ENCODE measurements at regions not wholly inside any gene's neighbourhood (a gene's known extent, or its start where the extent isn't known, plus 50 kb on each side); places are given as distances from the start of the nearest gene placed in this dataset.

DNA sequence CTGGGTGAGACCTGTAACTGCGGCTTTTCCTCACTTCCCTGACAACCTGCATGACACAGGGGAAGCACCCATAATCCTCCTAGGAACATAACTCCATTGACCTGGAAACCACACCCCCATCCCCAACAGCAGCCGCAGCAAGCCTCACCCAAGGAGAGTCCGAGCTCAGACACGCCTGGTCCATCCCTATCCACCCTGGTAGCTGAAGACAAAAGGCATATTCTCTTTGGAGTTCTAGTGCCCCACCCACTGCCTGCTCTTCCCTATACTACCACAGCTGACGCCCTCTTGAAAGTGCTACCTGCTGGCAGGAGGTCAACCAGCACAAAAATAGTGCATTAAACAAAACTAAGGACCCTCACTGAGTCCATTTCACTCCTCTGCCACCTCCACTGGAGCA lies 1080.9 kb upstream of the IGFBP7 start:
- ChIA-PET POLR2A (no interaction called here), CTCF (ENCODE audit: low intra/inter-chr PET ratio, low total read pairs) (no interaction called here)
- TF ChIP-seq ZFP36 (IDR thresholded peaks at IDR 0.05; ENCODE audit: borderline replicate concordance, low read depth, low read length, partially characterized antibody) = no peak
- TF ChIP-seq ATF7 (IDR thresholded peaks at IDR 0.05) = no peak
- no peak for TF ChIP-seq ATF7 (CRISPR knock-in tag; IDR thresholded peaks at IDR 0.05)
- no peak for TF ChIP-seq KDM3A (CRISPR knock-in tag; IDR thresholded peaks at IDR 0.05; ENCODE audit: low read depth)
- TF ChIP-seq HIVEP1 (CRISPR knock-in tag; IDR thresholded peaks at IDR 0.05) = no peak
- TF ChIP-seq ZNF383 (CRISPR knock-in tag; IDR thresholded peaks at IDR 0.05; ENCODE audit: borderline replicate concordance) = no peak
- TF ChIP-seq KIAA2018 (CRISPR knock-in tag; IDR thresholded peaks at IDR 0.05; ENCODE audit: borderline replicate concordance) = no peak
- TF ChIP-seq ZNF17 (CRISPR knock-in tag; IDR thresholded peaks at IDR 0.05) = no peak
- no peak for TF ChIP-seq KMT2A (CRISPR knock-in tag; IDR thresholded peaks at IDR 0.05)
- no peak for TF ChIP-seq NFATC3 (CRISPR knock-in tag; IDR thresholded peaks at IDR 0.05)
- no peak for TF ChIP-seq ZNF10 (CRISPR knock-in tag; IDR thresholded peaks at IDR 0.05; ENCODE audit: borderline replicate concordance, low read depth)
- no peak for TF ChIP-seq ZBTB38 (CRISPR knock-in tag; IDR thresholded peaks at IDR 0.05)
- no peak for TF ChIP-seq ZNF281 (CRISPR knock-in tag; IDR thresholded peaks at IDR 0.05; ENCODE audit: borderline replicate concordance)
- TF ChIP-seq MED13 (CRISPR knock-in tag; IDR thresholded peaks at IDR 0.05) = no peak
- no peak for TF ChIP-seq ETV6 (CRISPR knock-in tag; conservative IDR thresholded peaks at IDR 0.05)
- TF ChIP-seq, protein P1, sequence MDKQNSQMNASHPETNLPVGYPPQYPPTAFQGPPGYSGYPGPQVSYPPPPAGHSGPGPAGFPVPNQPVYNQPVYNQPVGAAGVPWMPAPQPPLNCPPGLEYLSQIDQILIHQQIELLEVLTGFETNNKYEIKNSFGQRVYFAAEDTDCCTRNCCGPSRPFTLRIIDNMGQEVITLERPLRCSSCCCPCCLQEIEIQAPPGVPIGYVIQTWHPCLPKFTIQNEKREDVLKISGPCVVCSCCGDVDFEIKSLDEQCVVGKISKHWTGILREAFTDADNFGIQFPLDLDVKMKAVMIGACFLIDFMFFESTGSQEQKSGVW (CRISPR knock-in tag; IDR thresholded peaks at IDR 0.05; ENCODE audit: borderline replicate concordance) = no peak

More for the DNA sequence above, 1080.9 kb upstream of the IGFBP7 start:
- DNase-seq (ENCODE audit: low spot score) (no peak), ATAC-seq (no peak), FAIRE-seq (no peak)
- H3K9me3 ChIP-seq (ENCODE audit: low read length) = peaks cover 62% of the 10 kb centered on the region
- H3K27ac ChIP-seq (ENCODE audit: extremely low read length, insufficient read depth, low read length) = no peak overlapping the region
- no peaks in the 10 kb centered on the region for H4K20me1 ChIP-seq (ENCODE audit: insufficient read depth, low read length)
- H3K4me3 ChIP-seq (replicated peaks in 1 of 3; ENCODE audit: insufficient read depth in 1 of 3, low read depth in 2 of 3, low read length in 3 of 3) = no peak overlapping the region
- no peak overlapping the region for H2AFZ ChIP-seq (ENCODE audit: low read length)
- H3K36me3 ChIP-seq (replicated peaks in 1 of 2; ENCODE audit: control insufficient read depth in 1 of 2, insufficient read depth in 2 of 2, low read length in 2 of 2) = no peaks in the 10 kb centered on the region
- in situ Hi-C loops (cut with HindIII; ENCODE audit: extremely low pct_ligation_motif_present, low pct_unique_long_range_greater_than_20kb) = no loop called here
- no peaks in the 10 kb centered on the region for H3K4me1 ChIP-seq (ENCODE audit: insufficient read depth, low read length)
- WGBS (ENCODE audit: low lambda C conversion rate) = 15% methylated on average over 4 of the region's 5 CpGs
- H3K4me2 ChIP-seq (ENCODE audit: low read depth, low read length) = no peak overlapping the region
- H3K9ac ChIP-seq (ENCODE audit: insufficient read depth, low read depth, low read length) = no peak overlapping the region
- no peaks in the 10 kb centered on the region for H3K79me2 ChIP-seq (ENCODE audit: insufficient read depth, low read length)
- no peaks in the 10 kb centered on the region for H3K27me3 ChIP-seq (ENCODE audit: control insufficient read depth in 1 of 2, insufficient read depth in 2 of 2, low read length in 2 of 2)
- BruUV-seq (replicated peaks) = no TSS peak
- intact Hi-C loops (cut with micrococcal nuclease; ENCODE audit: unreplicated experiment) = no loop called here

Data from HepG2 (cell line).